ENCODE measurements at regions not wholly inside any gene's neighbourhood (a gene's known extent, or its start where the extent isn't known, plus 50 kb on each side); places are given as distances from the start of the nearest gene placed in this dataset.

GRCh38 chr2:180735799-180736198 lies 244.6 kb upstream of the UBE2E3 start:
- Histone ChIP-seq H3K27me3 (replicated peaks in 1 of 7) (no peaks in the 10 kb centered on the region), H3K9me3 (no peaks in the 10 kb centered on the region), H3K36me3 (no peaks in the 10 kb centered on the region), H3K27ac (no peak overlapping the region), H3K4me1 (no peaks in the 10 kb centered on the region), H3K4me3 (no peak overlapping the region)
- 69 to 82% (median 76%) methylated on average over 2 of the region's 2 CpGs for WGBS, 5 donors
- TF ChIP-seq POLR2A (IDR thresholded peaks at IDR 0.05) (no peak), POLR2AphosphoS5 (IDR thresholded peaks at IDR 0.05) (no peak)
- TF ChIP-seq, protein P1, sequence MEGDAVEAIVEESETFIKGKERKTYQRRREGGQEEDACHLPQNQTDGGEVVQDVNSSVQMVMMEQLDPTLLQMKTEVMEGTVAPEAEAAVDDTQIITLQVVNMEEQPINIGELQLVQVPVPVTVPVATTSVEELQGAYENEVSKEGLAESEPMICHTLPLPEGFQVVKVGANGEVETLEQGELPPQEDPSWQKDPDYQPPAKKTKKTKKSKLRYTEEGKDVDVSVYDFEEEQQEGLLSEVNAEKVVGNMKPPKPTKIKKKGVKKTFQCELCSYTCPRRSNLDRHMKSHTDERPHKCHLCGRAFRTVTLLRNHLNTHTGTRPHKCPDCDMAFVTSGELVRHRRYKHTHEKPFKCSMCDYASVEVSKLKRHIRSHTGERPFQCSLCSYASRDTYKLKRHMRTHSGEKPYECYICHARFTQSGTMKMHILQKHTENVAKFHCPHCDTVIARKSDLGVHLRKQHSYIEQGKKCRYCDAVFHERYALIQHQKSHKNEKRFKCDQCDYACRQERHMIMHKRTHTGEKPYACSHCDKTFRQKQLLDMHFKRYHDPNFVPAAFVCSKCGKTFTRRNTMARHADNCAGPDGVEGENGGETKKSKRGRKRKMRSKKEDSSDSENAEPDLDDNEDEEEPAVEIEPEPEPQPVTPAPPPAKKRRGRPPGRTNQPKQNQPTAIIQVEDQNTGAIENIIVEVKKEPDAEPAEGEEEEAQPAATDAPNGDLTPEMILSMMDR (IDR thresholded peaks at IDR 0.05 in 8 of 11, conservative IDR thresholded peaks at IDR 0.05 in 3 of 11): no peak
- intact Hi-C loops (cut with DNase I; ENCODE audit: low total_unique reads): no loop called here
- DNase-seq: no peak

DNA sequence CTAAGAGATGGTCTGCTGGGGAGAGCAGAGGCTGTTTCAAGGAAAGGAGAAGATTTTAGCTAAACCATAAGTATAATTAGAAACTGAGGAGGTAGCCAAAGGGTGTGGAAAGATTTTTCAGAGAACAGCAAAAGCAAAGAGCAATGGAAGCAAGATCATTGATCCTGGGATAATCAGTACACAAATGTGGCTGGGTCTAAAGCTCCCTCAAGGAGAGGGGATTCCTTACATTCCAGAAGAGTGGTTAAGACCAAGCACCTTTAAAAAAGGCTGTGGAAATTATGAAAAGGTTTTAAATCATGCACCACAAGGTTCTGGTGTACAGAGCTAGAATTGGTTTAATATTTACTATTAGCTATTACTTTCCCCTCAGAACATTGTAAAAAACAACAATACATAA lies 246.0 kb upstream of the UBE2E3 start:
- H3K27me3 ChIP-seq (replicated peaks in 1 of 7): no peaks in the 10 kb centered on the region
- intact Hi-C loops (cut with DNase I; ENCODE audit: low total_unique reads): no loop called here
- no peaks in the 10 kb centered on the region for H3K4me1 ChIP-seq
- H3K27ac ChIP-seq: no peak overlapping the region
- no peak for DNase-seq
- no peak overlapping the region for H3K4me3 ChIP-seq
- no peaks in the 10 kb centered on the region for H3K36me3 ChIP-seq
- TF ChIP-seq POLR2A (IDR thresholded peaks at IDR 0.05): no peak
- TF ChIP-seq, protein P1 (IDR thresholded peaks at IDR 0.05 in 8 of 11, conservative IDR thresholded peaks at IDR 0.05 in 3 of 11): no peak
- TF ChIP-seq POLR2AphosphoS5 (IDR thresholded peaks at IDR 0.05): no peak
- H3K9me3 ChIP-seq: no peaks in the 10 kb centered on the region

GRCh38 chr2:180733330-180733729 lies 247.1 kb upstream of the UBE2E3 start:
- WGBS, 5 donors: 52 to 74% (median 67%) methylated on average over 1 of the region's 1 CpG
- DNase-seq: no peak
- Histone ChIP-seq H3K36me3 (no peaks in the 10 kb centered on the region), H3K27me3 (replicated peaks in 1 of 7) (no peaks in the 10 kb centered on the region), H3K9me3 (no peaks in the 10 kb centered on the region), H3K27ac (no peak overlapping the region), H3K4me3 (no peak overlapping the region), H3K4me1 (no peaks in the 10 kb centered on the region)
- intact Hi-C loops (cut with DNase I; ENCODE audit: low total_unique reads): no loop called here
- TF ChIP-seq, protein P1 (IDR thresholded peaks at IDR 0.05 in 8 of 11, conservative IDR thresholded peaks at IDR 0.05 in 3 of 11): no peak
- TF ChIP-seq POLR2A (IDR thresholded peaks at IDR 0.05) (no peak), POLR2AphosphoS5 (IDR thresholded peaks at IDR 0.05) (no peak)

GRCh38 chr2:180732337-180732736 lies 248.1 kb upstream of the UBE2E3 start:
- Histone ChIP-seq H3K27me3 (replicated peaks in 1 of 7) (no peaks in the 10 kb centered on the region), H3K4me3 (no peak overlapping the region), H3K27ac (no peak overlapping the region), H3K36me3 (no peaks in the 10 kb centered on the region), H3K4me1 (no peaks in the 10 kb centered on the region), H3K9me3 (no peaks in the 10 kb centered on the region)
- intact Hi-C loops (cut with DNase I; ENCODE audit: low total_unique reads): no loop called here
- no peak for DNase-seq
- 80 to 100% (median 90%) methylated on average over 1 to 3 of the region's 3 CpGs for WGBS, 5 donors
- TF ChIP-seq POLR2A (IDR thresholded peaks at IDR 0.05): no peak
- TF ChIP-seq POLR2AphosphoS5 (IDR thresholded peaks at IDR 0.05): no peak
- TF ChIP-seq, protein P1 (IDR thresholded peaks at IDR 0.05 in 8 of 11, conservative IDR thresholded peaks at IDR 0.05 in 3 of 11): no peak

All from spleen (tissue), 11 donors.